ENCODE measurements at regions not wholly inside any gene's neighbourhood (a gene's known extent, or its start where the extent isn't known, plus 50 kb on each side); places are given as distances from the start of the nearest gene placed in this dataset.

GRCh38 chr6:23395381-23395780 is 730.6 kb upstream of the NRSN1 start:
- no peaks in the 10 kb centered on the region for H3K9me3 ChIP-seq
- WGBS, 5 donors = 80 to 92% (median 86%) methylated on average over 2 of the region's 2 CpGs
- no peaks in the 10 kb centered on the region for H3K27me3 ChIP-seq (replicated peaks in 1 of 7)
- H3K27ac ChIP-seq = no peak overlapping the region
- H3K36me3 ChIP-seq = no peaks in the 10 kb centered on the region
- H3K4me3 ChIP-seq = no peak overlapping the region
- intact Hi-C loops (cut with DNase I; ENCODE audit: low total_unique reads) = no loop called here
- TF ChIP-seq CTCF (IDR thresholded peaks at IDR 0.05 in 8 of 11, conservative IDR thresholded peaks at IDR 0.05 in 3 of 11) = no peak
- no peak for TF ChIP-seq POLR2A (IDR thresholded peaks at IDR 0.05)
- TF ChIP-seq POLR2AphosphoS5 (IDR thresholded peaks at IDR 0.05) = no peak
- no peaks in the 10 kb centered on the region for H3K4me1 ChIP-seq
- no peak for DNase-seq

- WGBS, 5 donors = 73 to 84% (median 84%) methylated on average over 3 of the region's 3 CpGs
- Histone ChIP-seq H3K4me1 (no peaks in the 10 kb centered on the region), H3K36me3 (no peaks in the 10 kb centered on the region), H3K27me3 (replicated peaks in 1 of 7) (no peaks in the 10 kb centered on the region), H3K27ac (no peak overlapping the region), H3K4me3 (no peak overlapping the region), H3K9me3 (no peaks in the 10 kb centered on the region)
- intact Hi-C loops (cut with DNase I; ENCODE audit: low total_unique reads) = no loop called here
- no peak for DNase-seq
- TF ChIP-seq POLR2A (IDR thresholded peaks at IDR 0.05) (no peak), CTCF (IDR thresholded peaks at IDR 0.05 in 8 of 11, conservative IDR thresholded peaks at IDR 0.05 in 3 of 11) (no peak), POLR2AphosphoS5 (IDR thresholded peaks at IDR 0.05) (no peak)
Measured at GRCh38 chr6:23396949-23397348, 729.1 kb upstream of the NRSN1 start.

GRCh38 chr6:23403460-23403859 is 722.6 kb upstream of the NRSN1 start:
- intact Hi-C loops (cut with DNase I; ENCODE audit: low total_unique reads) = no loop called here
- WGBS, 5 donors = 67 to 86% (median 72%) methylated on average over 5 of the region's 5 CpGs
- no peak for DNase-seq
- TF ChIP-seq POLR2A (IDR thresholded peaks at IDR 0.05) (no peak), CTCF (IDR thresholded peaks at IDR 0.05 in 8 of 11, conservative IDR thresholded peaks at IDR 0.05 in 3 of 11) (no peak), POLR2AphosphoS5 (IDR thresholded peaks at IDR 0.05) (no peak)
- no peaks in the 10 kb centered on the region for H3K27me3 ChIP-seq (replicated peaks in 1 of 7)
- H3K4me3 ChIP-seq = no peak overlapping the region
- no peak overlapping the region for H3K27ac ChIP-seq
- H3K4me1 ChIP-seq = no peaks in the 10 kb centered on the region
- H3K9me3 ChIP-seq = no peaks in the 10 kb centered on the region
- H3K36me3 ChIP-seq = no peaks in the 10 kb centered on the region

- 59 to 85% (median 81%) methylated on average over 7 of the region's 7 CpGs for WGBS, 5 donors
- intact Hi-C loops (cut with DNase I; ENCODE audit: low total_unique reads) = no loop called here
- no peak for TF ChIP-seq POLR2A (IDR thresholded peaks at IDR 0.05)
- TF ChIP-seq POLR2AphosphoS5 (IDR thresholded peaks at IDR 0.05) = no peak
- no peaks in the 10 kb centered on the region for H3K27me3 ChIP-seq (replicated peaks in 1 of 7)
- H3K27ac ChIP-seq = no peak overlapping the region
- no peaks in the 10 kb centered on the region for H3K9me3 ChIP-seq
- H3K4me1 ChIP-seq = peaks cover 0 to 5% (median 0%) of the 10 kb centered on the region in 6 donors
- H3K36me3 ChIP-seq = no peaks in the 10 kb centered on the region
- no peak overlapping the region for H3K4me3 ChIP-seq
- DNase-seq = no peak
Measured at GRCh38 chr6:23409531-23409930, 716.5 kb upstream of the NRSN1 start.

- Histone ChIP-seq H3K4me1 (peaks cover 0 to 6% (median 0%) of the 10 kb centered on the region in 6 donors), H3K4me3 (no peak overlapping the region), H3K27ac (no peak overlapping the region), H3K27me3 (replicated peaks in 1 of 7) (no peaks in the 10 kb centered on the region), H3K36me3 (no peaks in the 10 kb centered on the region), H3K9me3 (no peaks in the 10 kb centered on the region)
- no peak for DNase-seq
- TF ChIP-seq POLR2AphosphoS5 (IDR thresholded peaks at IDR 0.05) (no peak), POLR2A (IDR thresholded peaks at IDR 0.05) (no peak), CTCF (IDR thresholded peaks at IDR 0.05 in 8 of 11, conservative IDR thresholded peaks at IDR 0.05 in 3 of 11) (no peak)
- intact Hi-C loops (cut with DNase I; ENCODE audit: low total_unique reads) = no loop called here
- WGBS, 5 donors = 86 to 91% (median 87%) methylated on average over 8 of the region's 8 CpGs
Measured at GRCh38 chr6:23410439-23410838, 715.6 kb upstream of the NRSN1 start.
